Left renal cortex interstitium (tissue), 4 donors: ENCODE measurements at regions not wholly inside any gene's neighbourhood (a gene's known extent, or its start where the extent isn't known, plus 50 kb on each side); places are given as distances from the start of the nearest gene placed in this dataset.
"Not testable (repeated sequence)": the region's sequence is repeated elsewhere in the genome, so short reads cannot be mapped to it uniquely, and the experiment has no call there.

Experiments used
- DNase-seq, 4 donors: peaks; one replicate each; pipeline ENCODE4 v3.0.0-alpha.2; 2013; ENCODE audit warnings: low read depth in 4 of 4, low spot score in 2 of 4, missing footprints in 1 of 4

DNA sequence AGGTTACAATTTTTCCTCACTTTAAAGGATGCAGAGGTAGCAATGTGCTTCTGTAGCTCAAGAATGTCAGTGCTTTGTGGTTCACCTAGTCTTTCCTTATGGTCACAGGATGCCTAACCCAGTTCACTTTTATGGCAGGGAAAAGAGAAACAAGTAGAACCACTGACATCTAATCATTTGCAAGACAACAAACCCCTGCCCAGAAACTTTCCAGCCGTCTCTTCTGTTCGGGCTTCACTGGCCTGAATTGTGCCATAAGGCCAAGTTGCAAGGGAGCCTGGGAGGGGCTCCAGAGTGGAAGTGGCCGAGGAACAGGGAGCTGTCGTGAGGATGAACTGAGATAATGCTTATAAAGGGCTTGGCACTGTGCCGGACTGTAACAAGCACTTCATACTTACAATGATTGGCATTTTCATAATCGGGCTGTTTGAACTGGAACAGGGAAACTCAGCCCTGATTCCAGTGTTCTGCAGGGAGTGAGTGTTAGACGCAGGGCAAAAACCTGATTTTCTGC is 212.6 kb downstream of the BCAS1 start:
- DNase-seq, result no peak

DNA sequence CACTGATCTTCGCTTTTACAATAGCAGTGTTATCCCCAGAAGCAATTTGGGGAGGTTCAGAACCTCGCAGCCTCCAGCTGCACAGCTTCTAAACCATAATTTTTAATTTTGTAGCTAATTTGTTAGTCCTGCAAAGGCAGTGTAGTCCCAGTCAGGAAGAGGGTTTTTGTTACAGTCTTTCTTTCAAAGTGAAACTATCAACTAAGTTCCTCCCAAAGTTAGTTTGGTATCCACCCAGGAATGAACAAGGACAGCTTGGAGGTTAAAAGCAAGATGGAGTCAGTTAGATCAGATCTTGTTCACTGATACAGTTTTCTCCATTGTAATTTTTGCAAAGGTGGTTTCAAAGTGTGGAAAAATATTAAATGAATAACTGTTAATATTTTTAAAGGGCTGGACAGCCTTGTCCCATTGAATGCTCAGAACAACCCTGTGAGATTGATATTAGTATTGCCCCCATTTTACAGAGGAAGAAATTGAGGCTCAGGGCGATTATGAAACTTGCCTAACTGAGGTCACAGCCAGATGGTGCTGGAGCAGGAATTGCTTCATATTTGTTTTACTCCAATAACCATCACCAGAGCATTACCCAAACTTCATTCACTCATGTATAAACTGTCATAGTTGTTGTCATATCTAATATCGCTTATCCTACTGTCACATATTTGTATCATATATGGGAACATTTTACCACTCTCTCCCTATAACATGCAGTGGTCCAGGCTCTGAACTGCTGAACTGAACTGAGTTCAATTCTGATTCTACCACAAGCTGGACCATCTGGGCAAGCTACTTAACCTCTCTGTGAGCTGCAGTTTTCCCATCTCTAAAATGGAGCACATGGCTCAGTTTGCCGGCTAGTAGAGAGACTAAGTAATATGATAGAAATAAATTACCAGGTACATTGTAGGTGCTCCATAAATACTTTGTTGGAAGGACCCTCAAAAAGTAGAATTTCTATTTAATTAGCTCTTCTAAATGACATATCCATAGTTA is 213.8 kb downstream of the BCAS1 start:
- no peak for DNase-seq

DNA sequence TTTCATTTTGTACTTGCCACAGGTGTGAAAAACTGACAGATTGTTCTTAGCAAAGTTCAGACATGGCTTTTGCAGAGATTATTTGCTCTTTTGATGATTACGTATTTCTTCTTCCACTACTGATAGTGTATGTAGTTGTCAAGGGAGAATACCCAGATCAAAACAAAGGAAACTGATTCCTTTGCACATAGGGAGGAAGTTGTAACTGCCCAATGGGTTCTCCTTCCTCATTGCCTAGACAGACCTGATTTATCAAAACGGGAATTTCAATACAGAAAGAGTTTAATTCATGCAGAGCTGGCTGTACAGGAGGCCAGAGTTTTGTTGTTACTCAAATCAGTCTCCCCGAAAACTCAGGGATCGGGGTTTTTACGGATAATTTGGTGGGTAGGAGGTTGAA is 214.7 kb downstream of the BCAS1 start:
- no peak for DNase-seq

DNA sequence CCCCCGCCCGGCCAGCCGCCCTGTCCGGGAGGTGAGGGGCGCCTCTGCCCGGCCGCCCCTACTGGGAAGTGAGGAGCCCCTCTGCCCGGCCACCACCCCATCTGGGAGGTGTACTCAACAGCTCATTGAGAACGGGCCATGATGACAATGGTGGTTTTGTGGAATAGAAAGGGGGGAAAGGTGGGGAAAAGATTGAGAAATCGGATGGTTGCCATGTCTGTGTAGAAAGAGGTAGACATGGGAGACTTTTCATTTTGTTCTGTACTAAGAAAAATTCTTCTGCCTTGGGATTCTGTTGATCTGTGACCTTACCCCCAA is 215.8 kb downstream of the BCAS1 start:
- not testable (repeated sequence) for DNase-seq

DNA sequence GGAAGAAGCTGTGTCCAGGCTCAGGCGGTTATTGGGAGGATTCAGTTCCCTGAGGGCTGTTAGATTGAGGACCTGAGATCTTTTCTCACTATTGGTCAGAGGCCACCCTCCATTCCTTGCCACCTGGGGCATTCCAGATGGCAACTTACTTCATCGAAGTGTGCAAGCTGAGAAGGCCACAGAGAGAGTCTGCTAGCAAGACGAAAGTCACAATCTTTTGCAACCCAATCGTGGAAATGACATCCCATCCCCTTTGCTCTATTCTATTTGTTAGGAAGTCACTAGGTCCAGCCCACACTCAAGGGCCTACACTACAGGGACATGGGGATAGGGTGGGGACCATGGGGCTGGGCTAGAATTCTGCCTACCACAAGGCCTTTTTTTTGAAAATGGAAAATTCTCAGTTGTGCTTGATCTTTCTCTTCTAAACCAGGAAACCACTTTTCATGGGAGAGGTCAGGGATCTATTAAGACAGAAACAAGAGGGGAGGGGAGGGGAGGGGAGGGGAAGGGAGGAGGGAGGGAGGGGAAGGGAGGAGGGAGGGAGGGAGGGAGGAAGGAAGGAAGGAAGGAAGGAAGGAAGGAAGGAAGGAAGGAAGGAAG is 217.2 kb downstream of the BCAS1 start:
- no peak for DNase-seq

DNA sequence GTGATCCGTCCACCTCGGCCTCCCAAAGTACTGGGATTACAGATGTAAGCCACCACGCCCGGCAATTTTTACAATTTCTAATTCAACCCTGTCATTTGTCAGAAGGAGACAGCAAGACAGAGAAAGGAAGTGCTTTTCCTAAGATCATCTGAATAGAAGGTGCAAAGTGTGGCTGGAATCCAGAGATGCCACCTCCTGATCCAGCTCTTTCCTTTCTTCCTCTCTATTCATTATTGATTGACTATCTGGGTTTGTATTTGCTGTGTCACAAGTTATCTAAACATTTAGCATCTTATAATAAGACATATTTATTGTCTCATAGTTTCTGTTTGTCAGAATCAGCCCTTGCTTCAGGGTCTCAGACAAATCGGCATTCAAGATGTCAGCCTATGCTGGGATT is 217.7 kb downstream of the BCAS1 start:
- no peak for DNase-seq

DNA sequence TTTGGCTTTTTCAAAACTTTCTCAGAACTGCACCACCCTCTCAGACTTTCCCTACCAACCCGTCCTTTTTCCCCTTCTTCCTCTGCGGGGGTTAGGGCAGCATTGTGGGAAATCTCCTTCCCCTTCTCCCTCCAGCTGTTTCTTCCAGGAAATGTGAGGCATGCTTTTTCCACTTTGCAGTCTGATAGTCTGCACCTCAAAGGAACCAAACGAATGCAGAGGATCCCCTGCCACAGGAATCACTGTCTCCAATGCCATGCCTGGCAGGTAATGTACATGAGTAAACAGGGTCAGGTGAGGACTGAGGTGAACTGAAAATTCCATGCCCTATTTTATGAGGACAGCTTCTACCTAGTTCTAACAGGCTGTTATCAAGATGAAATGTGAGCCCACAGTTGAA is 218.4 kb downstream of the BCAS1 start:
- no peak for DNase-seq

DNA sequence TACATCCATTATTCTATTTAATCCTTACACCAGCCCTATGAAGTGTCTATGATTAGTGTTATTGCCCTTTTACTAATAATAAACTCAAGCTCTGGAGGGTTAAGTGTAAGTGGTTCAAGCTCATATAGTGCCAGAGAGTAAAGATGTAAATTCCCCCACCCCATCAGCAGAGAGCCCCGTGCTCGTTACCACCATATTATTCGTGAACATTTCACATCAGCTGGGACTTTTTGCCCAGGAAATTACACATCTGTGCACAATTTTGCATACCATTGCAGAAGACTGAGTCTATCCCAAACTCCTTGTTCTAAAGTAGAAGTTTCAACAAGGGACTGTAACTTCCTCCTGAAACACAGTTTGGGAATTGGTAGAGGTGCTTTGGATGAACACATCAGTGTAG is 220.1 kb downstream of the BCAS1 start:
- DNase-seq, result no peak

DNA sequence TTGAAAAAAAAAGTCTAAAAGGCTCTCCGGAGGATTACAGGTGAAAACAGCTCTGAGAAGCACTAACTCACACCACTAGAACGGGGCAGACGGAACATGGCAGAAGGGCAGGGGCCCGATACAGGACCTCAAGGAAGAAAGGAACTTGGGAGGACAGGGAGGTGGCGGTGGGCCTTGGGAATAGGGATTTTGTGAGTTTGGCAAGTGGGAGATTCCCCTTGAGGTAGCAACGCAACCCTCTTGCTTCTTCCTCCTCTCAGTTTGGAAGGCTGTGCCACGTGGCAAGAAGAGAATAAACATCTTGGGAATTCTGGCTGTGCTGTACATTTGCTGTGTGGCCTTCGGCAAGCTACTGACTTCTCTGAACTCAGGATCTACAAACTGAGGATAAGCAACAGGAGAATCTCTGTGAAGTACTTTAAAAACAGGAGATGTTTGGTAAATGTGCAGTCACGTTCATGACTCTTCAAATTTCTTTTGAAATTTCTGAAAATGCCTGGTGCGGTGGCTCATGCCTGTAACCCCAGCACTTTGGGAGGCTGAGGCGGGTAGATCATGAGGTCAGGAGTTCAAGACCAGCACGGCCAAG is 220.8 kb downstream of the BCAS1 start:
- no peak for DNase-seq

DNA sequence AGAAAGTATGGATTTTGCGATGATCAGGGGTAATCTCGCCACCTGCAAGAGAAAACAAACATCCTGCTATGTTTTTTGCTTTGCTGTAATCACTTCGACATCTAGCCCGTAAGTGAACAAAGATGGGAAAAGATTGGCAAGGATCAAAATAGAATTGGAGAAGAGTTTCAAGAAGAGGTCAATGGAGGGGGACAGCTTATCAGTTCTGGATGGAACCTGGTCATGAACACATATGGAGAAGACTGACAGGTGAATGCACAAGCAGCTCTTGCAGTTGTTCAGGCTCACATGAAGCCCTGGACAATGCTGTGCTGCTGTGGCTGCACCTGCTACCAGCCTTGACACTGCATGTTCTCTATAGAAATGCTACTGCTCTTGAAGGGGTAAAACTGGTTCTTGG is 222.1 kb downstream of the BCAS1 start:
- no peak for DNase-seq

DNA sequence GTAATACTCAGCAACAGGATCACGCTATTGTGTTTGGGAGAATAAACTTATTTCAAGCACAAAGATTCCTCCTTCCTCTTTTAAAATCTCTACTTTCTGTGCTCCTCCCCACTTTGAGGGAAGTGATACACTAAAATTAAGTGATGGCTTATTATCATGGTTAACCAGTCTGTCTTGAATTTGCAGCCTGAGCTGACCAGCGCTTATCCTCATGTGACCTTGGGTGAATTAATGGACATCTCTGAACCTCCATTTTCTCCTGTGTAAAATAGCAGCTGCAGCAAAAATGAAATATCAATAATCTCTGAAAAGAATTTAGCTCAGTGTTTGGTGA is 222.6 kb downstream of the BCAS1 start:
- DNase-seq, result no peak

DNA sequence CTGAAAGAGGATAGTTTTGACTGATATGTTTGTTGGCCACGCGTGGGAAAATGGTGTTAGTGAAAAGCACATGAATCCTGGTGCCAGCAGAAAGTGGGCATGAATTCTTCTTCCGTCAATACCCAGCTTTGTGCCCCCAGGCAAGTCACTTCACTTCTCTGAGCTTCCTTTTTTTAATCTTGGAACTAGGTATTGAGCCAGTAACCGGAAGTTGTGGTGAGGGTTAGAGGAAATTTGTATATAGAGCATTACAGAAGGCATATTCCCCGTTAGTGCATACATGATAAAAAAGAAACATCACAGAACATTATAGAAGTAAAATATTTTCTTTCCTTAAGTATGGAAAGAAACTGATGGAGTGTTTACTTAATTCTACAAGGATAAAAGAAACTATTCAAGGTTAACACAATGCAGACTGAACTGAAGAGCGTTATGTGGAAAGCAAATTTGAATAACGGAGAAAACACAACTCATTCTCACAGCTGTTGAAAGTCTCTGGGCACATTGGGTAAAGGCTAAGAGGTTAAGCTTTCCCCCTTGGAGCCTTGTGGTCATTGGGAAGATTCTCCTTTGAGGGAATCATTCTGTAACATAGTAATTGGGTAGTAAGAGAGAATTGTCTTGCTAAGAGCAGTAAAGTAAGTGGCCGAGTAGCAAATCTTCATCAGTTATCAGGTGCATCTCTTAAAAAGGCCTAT is 223.1 kb downstream of the BCAS1 start:
- no peak for DNase-seq

DNA sequence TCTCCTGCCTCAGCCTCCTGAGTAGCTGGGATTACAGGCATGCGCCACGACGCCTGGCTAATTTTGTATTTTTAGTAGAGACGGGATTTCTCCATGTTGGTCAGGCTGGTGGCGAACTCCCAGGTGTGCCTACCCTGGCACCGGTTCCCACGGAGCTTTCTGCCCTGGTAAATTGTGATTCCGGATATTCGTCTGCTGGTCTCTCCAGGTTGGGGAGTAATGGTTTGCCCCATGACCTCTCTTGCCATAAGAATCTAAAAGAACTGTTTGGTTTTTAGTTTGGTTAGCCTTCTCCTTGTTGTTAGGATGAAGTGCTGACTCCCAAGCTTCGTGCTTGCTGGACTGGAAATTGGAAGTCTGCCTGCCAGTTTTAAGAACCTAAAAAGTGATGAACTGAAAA is 223.8 kb downstream of the BCAS1 start:
- no peak for DNase-seq

DNA sequence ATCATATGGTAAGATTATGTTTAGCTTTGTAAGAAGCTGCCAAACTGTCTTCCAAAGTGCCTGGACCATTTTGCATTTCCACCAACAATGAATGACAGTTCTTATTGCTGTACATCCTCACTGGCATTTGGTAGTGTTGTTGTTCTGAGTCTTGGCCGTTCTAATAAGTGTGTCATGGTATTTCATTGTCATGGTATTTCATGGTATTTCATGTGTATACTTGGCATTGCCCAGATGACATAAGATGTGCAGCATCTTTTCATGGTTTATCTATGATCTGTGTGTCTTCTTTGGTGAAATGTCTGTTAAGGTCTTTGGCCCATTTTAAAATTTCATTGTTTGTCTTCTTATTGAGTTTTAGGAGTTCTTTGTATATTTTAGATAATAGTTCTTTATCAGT is 224.4 kb downstream of the BCAS1 start:
- DNase-seq, result no peak

DNA sequence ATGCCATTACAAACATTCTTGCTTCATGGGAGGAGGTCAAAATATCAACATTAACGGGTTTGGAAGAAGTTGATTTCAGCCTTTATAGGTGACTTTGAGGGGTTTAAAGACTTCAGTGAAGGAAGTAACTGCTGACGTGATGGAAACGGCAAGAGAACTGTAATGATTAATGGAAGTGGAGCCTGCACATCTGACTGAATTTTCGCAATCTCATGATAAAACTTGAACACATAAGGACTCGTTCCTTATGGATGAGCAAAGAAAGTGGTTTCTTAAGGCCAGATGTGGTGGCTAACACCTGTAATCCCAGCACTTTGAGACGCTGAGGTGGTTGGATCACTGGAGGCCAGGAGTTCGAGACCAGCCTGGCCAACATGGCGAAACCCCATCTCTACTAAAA is 226.1 kb downstream of the BCAS1 start:
- DNase-seq, result no peak

DNA sequence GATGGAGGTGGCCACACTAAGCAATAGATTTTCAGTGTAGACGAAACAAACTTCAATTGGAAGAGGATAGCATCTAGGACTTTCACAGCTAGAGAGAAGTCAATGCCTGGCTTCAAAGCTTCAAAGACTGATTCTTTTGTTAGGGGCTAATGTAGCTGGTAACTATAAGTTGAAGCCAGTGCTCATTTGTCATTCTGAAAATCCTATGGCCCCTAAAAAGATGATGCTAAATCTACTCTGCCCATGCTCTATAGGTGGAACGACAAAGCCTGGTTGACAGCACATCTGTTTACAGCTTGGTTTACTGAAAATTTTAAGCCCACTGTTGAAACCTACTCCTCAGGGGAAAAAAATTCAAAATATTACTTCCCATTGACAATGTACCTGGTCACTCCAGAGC is 226.7 kb downstream of the BCAS1 start:
- DNase-seq, result no peak

DNA sequence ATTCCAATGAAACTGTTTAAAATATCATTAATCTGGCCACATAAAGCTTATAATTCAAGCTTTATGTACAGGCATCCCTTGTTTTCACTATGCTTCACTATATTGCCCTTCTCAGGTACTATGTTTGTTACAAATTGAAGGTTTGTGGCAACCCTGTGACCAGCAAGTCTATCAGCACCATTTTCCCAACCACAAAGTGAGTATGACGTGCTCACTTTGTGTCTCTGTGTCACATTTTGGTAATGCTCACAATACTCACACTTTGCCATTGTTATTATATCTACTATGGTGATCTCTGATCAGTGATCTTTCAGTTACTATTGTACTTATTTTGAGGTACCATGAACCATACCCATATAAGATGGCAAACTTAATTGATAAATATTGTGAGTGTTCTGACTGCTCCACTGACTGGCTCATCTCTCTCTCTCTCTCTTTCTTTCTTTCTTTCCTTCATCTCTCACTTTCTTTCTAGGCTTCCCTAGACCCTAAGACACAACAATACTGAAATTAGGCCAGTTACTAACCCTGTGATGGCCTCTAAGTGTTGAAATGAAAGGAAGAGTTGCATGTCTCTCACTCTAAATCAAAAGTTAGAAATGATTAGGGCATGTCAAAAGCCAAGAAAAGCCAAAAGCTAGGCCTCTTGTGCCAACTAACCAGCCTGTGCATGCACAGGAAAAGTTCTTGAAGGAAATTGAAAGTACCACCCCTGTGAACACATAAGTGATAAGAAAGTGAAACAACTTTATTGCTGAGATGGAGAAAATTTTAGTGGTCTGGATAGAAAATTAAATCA is 227.9 kb downstream of the BCAS1 start:
- no peak for DNase-seq

DNA sequence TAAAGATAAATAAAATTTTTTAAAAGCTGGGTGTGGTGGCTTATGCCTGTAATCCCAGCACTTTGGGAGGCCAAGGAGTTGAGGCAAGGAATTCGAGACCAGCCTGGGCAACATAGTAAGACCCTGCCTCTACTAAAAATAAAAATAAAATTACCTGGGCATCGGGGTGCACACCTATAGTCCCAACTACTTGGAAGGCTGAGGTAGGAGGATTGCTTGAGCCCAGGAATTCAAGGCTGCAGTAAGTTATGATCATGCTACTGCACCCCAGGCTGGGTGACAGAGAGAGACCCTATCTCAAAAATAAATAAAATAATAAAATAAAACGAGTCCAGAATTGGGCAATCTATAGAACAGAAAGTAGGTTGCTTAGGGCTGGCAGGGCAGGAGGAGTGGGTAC is 228.7 kb downstream of the BCAS1 start:
- DNase-seq, result no peak

DNA sequence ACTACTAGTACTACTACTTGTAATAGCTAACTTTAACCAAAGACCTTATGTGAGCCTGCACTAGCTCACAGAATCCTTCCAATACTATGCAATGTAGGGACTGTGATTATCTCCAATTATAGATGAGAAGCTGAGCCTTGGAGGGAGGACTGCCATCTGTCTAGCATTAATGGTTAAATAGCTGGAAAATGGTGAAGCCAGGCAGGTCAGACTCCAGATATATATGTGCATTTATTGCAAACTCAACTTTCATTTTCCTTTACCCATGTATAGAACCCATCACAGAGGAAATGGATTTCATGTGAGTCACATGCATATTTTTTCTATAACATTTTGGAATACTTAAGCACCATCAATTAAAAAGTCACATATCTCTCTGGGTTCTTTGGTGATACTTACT is 229.9 kb downstream of the BCAS1 start:
- DNase-seq, result no peak

DNA sequence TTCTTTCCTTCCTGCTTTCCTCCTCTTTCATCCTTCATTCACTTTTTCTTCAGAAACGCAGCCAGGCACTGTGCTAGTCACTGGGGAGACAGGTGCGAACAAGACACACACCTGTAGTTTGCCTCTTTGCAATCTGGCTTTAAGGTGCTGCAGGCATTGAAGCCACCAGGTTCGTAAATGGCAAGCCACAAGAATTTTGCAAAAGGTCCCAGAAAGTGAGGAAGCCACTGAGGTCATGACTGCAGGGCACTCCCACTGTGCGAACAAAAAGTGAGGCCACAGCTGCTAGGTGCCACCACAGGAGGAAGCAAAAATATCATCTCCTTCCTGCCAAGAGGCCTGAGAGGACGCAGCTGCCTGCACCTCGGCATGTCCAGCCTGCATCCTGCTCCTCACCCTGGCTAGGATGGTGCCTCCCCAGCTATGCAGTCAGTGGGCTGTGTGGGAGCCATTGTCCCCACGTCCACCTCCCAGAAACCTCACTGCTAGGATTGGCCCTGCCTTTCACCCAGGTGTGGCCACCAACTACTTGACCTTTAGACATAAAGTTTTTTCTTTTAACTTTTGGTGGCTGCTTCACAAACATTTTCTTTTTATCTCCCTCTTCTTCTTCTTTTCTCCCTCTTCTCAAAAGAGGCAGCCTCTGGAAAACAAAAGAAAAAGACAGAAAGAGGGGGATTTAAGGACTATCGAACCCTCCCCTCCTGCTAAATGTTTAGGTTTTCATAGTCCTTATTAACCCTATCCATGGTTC is 230.8 kb downstream of the BCAS1 start:
- DNase-seq, result no peak
